BJ (cell line): ENCODE measurements at regions not wholly inside any gene's neighbourhood (a gene's known extent, or its start where the extent isn't known, plus 50 kb on each side); places are given as distances from the start of the nearest gene placed in this dataset.

Experiments
- CTCF ChIA-PET: fragments of 350-600 bp; formaldehyde crosslinking; extraction: SDS; loops from one replicate; lab custom pipeline; 2021; ENCODE audit warnings: antibody characterized with exemption, inconsistent platforms; lab: Yijun Ruan, JAX
- POLR2A ChIA-PET: fragments of 300-600 bp; sonication (Branson Sonifier 250); formaldehyde crosslinking; extraction: SDS; loops from one replicate; lab custom pipeline; 2021; ENCODE audit warnings: antibody characterized with exemption; lab: Charles Lee
- DNase-seq: peaks from one replicate; pipeline ENCODE4 v3.0.0-alpha.2; 2011; ENCODE audit warnings: low read depth
- H3K27me3 ChIP-seq: 2 replicates; pipeline ENCODE4 v1.6.0; 2011; ENCODE audit warnings: low read length; ENCODE audit not compliant: control insufficient read depth, insufficient read depth
- H3K36me3 ChIP-seq: 2 replicates; pipeline ENCODE4 v1.5.1; 2011; ENCODE audit warnings: low read length; ENCODE audit not compliant: control insufficient read depth, insufficient read depth
- H3K4me3 ChIP-seq: 2 replicates; pipeline ENCODE4 v1.5.1; 2011; ENCODE audit warnings: low read depth, mild to moderate bottlenecking, control low read depth, low read length
- TF ChIP-seq, protein P1 (sequence below): IDR thresholded peaks from 2 replicates; pipeline ENCODE4 v1.5.1; 2011; ENCODE audit warnings: low read depth, mild to moderate bottlenecking, control low read depth, inconsistent platforms, low read length, moderate library complexity; ENCODE audit not compliant: insufficient read depth

DNA sequence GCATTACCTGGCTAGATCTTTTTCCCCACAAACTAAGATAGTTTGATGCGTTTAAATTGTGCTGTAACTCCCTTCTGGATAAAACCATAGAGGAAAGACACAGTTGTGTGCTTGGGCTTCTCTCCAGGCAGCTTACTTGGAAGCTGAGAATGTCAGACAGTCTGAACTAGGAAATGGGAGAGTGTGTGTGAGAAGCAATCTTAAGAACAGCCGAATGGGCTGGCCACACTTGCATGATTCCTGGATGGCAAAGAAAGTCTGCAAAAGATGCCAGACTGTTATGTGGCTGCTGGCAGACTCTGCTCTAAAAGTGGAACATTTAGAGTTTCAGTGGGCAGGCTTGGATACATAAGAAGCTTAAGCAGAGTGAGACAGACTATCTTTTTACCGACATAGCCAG is 384.3 kb upstream of the PSMD7 start:
- no peak overlapping the region for H3K4me3 ChIP-seq
- CTCF ChIA-PET: no interaction called here
- no peak for DNase-seq
- POLR2A ChIA-PET: no interaction called here
- TF ChIP-seq, protein P1, sequence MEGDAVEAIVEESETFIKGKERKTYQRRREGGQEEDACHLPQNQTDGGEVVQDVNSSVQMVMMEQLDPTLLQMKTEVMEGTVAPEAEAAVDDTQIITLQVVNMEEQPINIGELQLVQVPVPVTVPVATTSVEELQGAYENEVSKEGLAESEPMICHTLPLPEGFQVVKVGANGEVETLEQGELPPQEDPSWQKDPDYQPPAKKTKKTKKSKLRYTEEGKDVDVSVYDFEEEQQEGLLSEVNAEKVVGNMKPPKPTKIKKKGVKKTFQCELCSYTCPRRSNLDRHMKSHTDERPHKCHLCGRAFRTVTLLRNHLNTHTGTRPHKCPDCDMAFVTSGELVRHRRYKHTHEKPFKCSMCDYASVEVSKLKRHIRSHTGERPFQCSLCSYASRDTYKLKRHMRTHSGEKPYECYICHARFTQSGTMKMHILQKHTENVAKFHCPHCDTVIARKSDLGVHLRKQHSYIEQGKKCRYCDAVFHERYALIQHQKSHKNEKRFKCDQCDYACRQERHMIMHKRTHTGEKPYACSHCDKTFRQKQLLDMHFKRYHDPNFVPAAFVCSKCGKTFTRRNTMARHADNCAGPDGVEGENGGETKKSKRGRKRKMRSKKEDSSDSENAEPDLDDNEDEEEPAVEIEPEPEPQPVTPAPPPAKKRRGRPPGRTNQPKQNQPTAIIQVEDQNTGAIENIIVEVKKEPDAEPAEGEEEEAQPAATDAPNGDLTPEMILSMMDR: no peak
- H3K36me3 ChIP-seq: no peaks in the 10 kb centered on the region
- no peaks in the 10 kb centered on the region for H3K27me3 ChIP-seq

DNA sequence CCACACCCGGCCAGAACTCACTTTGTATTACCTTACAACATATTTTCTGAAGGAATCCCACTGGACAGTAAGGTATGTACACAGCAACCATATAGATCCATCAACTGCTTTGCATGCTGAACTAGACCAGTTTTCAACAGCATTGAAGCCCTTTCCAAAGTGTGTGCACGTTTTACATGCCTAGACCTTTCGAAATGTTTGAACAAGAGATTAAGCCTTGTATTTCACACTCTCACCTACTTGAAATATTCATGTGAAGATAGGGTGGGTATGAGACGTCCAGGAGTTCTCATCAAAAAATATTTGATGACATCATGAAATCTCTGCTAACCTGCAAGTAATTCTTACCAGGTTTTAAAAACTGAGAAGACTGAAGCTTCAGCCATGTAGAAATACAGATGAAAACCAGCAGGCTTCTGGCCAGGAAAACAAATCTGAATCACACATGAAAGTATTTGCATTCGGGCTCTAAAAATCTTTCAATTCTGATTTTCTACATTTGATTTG is 387.0 kb upstream of the PSMD7 start:
- no peak for DNase-seq
- Histone ChIP-seq H3K36me3 (no peaks in the 10 kb centered on the region), H3K4me3 (no peak overlapping the region), H3K27me3 (no peaks in the 10 kb centered on the region)
- ChIA-PET POLR2A (no interaction called here), CTCF (no interaction called here)
- TF ChIP-seq, protein P1: no peak

DNA sequence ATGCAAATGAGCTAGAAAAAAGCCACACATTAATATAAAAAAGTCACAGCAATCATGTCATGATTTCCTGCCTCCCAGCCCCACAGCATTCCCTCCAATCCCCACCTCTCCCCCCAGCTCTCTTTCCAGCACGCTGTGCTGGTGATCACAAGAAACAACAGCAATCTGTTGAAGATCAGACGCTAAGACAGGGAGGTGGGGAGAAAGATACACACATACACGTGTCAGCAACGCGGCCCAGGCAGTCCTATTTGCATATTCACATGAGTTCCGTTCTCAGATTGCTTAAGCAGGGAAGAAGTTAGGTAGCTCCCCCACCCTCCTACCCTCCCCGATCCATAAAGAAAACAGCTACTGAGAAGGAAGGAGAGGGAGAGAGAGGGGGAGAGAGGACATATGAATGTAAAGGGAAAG is 405.5 kb upstream of the PSMD7 start:
- H3K27me3 ChIP-seq: no peaks in the 10 kb centered on the region
- no peaks in the 10 kb centered on the region for H3K36me3 ChIP-seq
- TF ChIP-seq, protein P1: no peak
- ChIA-PET CTCF (interaction anchor here (2.4 kb wide), 1 partner anchor 65 kb away, joined by 12 read pairs; no protein-coding TSS in a partner anchor), POLR2A (no interaction called here)
- H3K4me3 ChIP-seq: no peak overlapping the region
- no peak for DNase-seq

DNA sequence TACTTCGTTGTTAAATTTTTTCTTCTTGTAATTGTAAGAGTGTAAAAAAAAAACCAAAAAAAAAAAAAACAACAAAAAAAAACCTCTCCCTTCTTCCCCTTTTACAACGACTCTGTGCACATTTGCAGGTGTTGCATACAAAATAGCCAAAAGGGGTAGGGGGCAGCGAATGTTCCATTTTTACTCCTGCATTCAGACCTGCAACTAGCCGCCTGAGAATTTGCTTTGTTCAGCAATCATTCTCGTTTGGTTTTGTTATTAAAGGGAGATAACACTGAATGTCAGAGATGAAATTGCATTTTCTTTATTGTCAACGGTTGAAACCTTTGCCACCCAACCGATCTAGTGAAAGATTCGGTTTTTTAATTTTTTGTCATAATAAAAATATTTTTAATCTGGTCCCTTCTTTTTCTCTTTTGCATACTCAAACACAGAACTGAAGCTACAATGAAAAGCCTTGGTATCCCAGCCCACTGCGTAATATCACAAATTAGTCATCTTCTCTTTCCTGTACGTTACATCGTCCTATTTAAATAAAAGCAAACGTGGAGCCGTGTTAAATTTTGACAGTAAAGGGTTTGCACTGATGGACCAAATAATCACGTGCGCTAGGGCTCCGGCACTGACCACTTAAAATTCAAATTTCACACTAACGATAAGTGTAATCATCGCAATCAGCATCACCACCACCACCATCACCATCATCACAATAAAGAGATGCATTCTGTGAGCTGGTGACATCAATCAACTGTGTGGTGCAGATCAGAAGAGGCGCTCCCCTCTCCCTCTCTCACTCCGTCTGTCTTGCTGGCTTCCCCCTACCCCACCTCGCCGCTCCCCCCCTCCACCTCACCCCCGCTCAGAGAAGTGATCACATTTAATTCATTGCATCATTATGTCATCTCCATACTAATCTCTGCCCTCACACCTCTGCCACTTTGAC is 406.2 kb upstream of the PSMD7 start:
- POLR2A ChIA-PET: no interaction called here
- no peak for DNase-seq
- TF ChIP-seq, protein P1: no peak

DNA sequence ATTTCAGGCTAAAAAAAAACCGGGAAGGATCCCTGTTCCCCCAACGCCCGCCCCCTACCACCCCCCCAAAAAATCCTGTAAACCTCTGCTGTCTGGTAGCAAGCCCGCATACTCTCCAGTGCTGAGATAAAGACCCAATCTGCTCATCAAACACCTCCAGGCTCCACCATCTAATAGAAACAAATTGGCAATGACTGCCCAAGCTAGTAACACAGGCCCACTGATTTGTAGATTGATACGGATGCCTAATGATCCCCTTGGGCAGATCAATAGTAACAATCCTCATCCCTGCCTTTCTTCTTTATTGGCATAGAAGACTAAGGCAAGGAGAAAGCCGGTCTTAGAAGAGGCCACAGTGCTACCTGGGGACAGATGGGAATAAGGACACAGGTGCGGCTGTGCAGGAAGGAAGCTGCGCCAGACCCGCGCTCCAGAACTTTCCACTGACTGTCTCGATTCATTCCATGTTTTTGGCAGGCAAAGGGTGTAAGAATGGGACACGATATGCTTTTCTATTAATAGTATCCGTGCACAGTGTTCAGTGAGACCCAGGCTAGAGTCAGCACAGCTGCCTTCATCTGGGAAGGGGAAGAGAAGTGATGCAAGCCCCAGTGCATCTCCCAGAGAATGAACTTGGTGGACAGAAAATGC is 407.6 kb upstream of the PSMD7 start:
- ChIA-PET CTCF (interaction anchor here (0.5 to 0.9 kb wide), 3 partner anchors 10 to 125 kb away, joined by 3 to 6 read pairs (median 3); no protein-coding TSS in a partner anchor), POLR2A (no interaction called here)
- H3K36me3 ChIP-seq: no peaks in the 10 kb centered on the region
- no peaks in the 10 kb centered on the region for H3K27me3 ChIP-seq
- no peak overlapping the region for H3K4me3 ChIP-seq
- TF ChIP-seq, protein P1: no peak
- DNase-seq: no peak

More for the DNA sequence above, 406.2 kb upstream of the PSMD7 start:
- H3K4me3 ChIP-seq: no peak overlapping the region
- H3K36me3 ChIP-seq: no peaks in the 10 kb centered on the region
- H3K27me3 ChIP-seq: no peaks in the 10 kb centered on the region
- CTCF ChIA-PET: interaction anchor here (2.4 kb wide), 1 partner anchor 66 kb away, joined by 12 read pairs; no protein-coding TSS in a partner anchor
